Stimulated activated CD8-positive, alpha-beta memory T cell treated with anti-CD3 and anti-CD28 coated beads, Interleukin-12 subunit alpha, Interleukin-12 subunit beta, amount 100 ng/mL, for 4 hours (primary cell): ENCODE measurements at regions not wholly inside any gene's neighbourhood (a gene's known extent, or its start where the extent isn't known, plus 50 kb on each side); places are given as distances from the start of the nearest gene placed in this dataset.
A peak's percentile ranks its signal among the peaks of the same experiment; 100 is the strongest.

Experiments
- DNase-seq: peaks from one replicate; pipeline ENCODE4 v3.0.0-alpha.2; 2020; ENCODE audit warnings: low read depth

GRCh38 chr15:58327958-58328357, 103.8 kb upstream of the LIPC start:
- DNase-seq, result no peak

GRCh38 chr15:58329211-58329610, 102.6 kb upstream of the LIPC start:
- DNase-seq, result no peak

GRCh38 chr15:58329781-58330671, 101.8 kb upstream of the LIPC start:
- no peak for DNase-seq

GRCh38 chr15:58330741-58331559, 100.8 kb upstream of the LIPC start:
- DNase-seq, result no peak

GRCh38 chr15:58331560-58331912, 100.3 kb upstream of the LIPC start:
- no peak for DNase-seq

- peak; percentile 81 for DNase-seq
Observed at GRCh38 chr15:58331913-58332675, 99.7 kb upstream of the LIPC start.

GRCh38 chr15:58332676-58333400, 99.0 kb upstream of the LIPC start:
- no peak for DNase-seq

- no peak for DNase-seq
Observed at GRCh38 chr15:58334803-58335202, 97.0 kb upstream of the LIPC start.

- no peak for DNase-seq
Observed at GRCh38 chr15:58336161-58336560, 95.6 kb upstream of the LIPC start.

- DNase-seq, result no peak
Observed at GRCh38 chr15:58340176-58340575, 91.6 kb upstream of the LIPC start.

- no peak for DNase-seq
Observed at GRCh38 chr15:58342508-58342907, 89.3 kb upstream of the LIPC start.

- no peak for DNase-seq
Observed at GRCh38 chr15:58344213-58345070, 87.3 kb upstream of the LIPC start.

GRCh38 chr15:58346361-58346760, 85.4 kb upstream of the LIPC start:
- DNase-seq, result no peak

GRCh38 chr15:58348095-58348812, 83.5 kb upstream of the LIPC start:
- DNase-seq, result no peak

GRCh38 chr15:58352026-58352929, 79.5 kb upstream of the LIPC start:
- DNase-seq, result no peak

- no peak for DNase-seq
Observed at GRCh38 chr15:58355382-58355971, 76.3 kb upstream of the LIPC start.

- DNase-seq, result no peak
Observed at GRCh38 chr15:58355973-58356372, 75.8 kb upstream of the LIPC start.
